H7 (cell line): ENCODE measurements at regions not wholly inside any gene's neighbourhood (a gene's known extent, or its start where the extent isn't known, plus 50 kb on each side); places are given as distances from the start of the nearest gene placed in this dataset.
A peak's percentile ranks its signal among the peaks of the same experiment; 100 is the strongest.

ENCODE experiments used
- DNase-seq: peaks from one replicate; pipeline ENCODE4 v3.0.0; 2012
- H3K27me3 ChIP-seq: 2 replicates; pipeline ENCODE4 v1.6.0; 2011; ENCODE audit warnings: mild to moderate bottlenecking, low read length; ENCODE audit not compliant: control insufficient read depth, insufficient read depth
- H3K36me3 ChIP-seq: replicated peaks from 2 replicates; pipeline ENCODE4 v1.5.1; 2011; ENCODE audit warnings: low read length; ENCODE audit not compliant: control insufficient read depth, insufficient read depth
- H3K4me3 ChIP-seq: 2 replicates; pipeline ENCODE4 v1.5.1; 2011; ENCODE audit warnings: low read depth, mild to moderate bottlenecking, control low read depth, low read length, moderate library complexity; ENCODE audit not compliant: insufficient read depth

- H3K27me3 ChIP-seq, result no peaks in the 10 kb centered on the region
- no peak for DNase-seq
- no peaks in the 10 kb centered on the region for H3K36me3 ChIP-seq
- H3K4me3 ChIP-seq, result no peak overlapping the region
Observed at GRCh38 chr12:107144441-107144840, 51.1 kb upstream of the CRY1 start.

GRCh38 chr12:107144990-107145389 lies 51.6 kb upstream of the CRY1 start:
- H3K36me3 ChIP-seq, result no peaks in the 10 kb centered on the region
- DNase-seq, result peak; percentile 13
- no peak overlapping the region for H3K4me3 ChIP-seq
- H3K27me3 ChIP-seq, result no peaks in the 10 kb centered on the region

GRCh38 chr12:107145397-107145796 lies 52.0 kb upstream of the CRY1 start:
- Histone ChIP-seq H3K36me3 (no peaks in the 10 kb centered on the region), H3K27me3 (no peaks in the 10 kb centered on the region), H3K4me3 (no peak overlapping the region)
- no peak for DNase-seq

GRCh38 chr12:107148107-107148506 lies 54.8 kb upstream of the CRY1 start:
- H3K36me3 ChIP-seq, result no peaks in the 10 kb centered on the region
- no peaks in the 10 kb centered on the region for H3K27me3 ChIP-seq
- DNase-seq, result no peak
- no peak overlapping the region for H3K4me3 ChIP-seq

- no peaks in the 10 kb centered on the region for H3K27me3 ChIP-seq
- H3K4me3 ChIP-seq, result no peak overlapping the region
- no peaks in the 10 kb centered on the region for H3K36me3 ChIP-seq
- DNase-seq, result no peak
Observed at GRCh38 chr12:107152315-107152714, 59.0 kb upstream of the CRY1 start.

GRCh38 chr12:107159384-107159900 lies 66.1 kb upstream of the CRY1 start:
- DNase-seq, result peak; percentile 10
- no peaks in the 10 kb centered on the region for H3K27me3 ChIP-seq
- no peaks in the 10 kb centered on the region for H3K36me3 ChIP-seq
- H3K4me3 ChIP-seq, result no peak overlapping the region

GRCh38 chr12:107163413-107163812 lies 70.1 kb upstream of the CRY1 start:
- Histone ChIP-seq H3K27me3 (no peaks in the 10 kb centered on the region), H3K4me3 (no peak overlapping the region), H3K36me3 (no peaks in the 10 kb centered on the region)
- DNase-seq, result no peak

- Histone ChIP-seq H3K36me3 (no peaks in the 10 kb centered on the region), H3K27me3 (no peaks in the 10 kb centered on the region), H3K4me3 (no peak overlapping the region)
- no peak for DNase-seq
Observed at GRCh38 chr12:107164392-107164791, 71.0 kb upstream of the CRY1 start.

- Histone ChIP-seq H3K36me3 (no peaks in the 10 kb centered on the region), H3K27me3 (no peaks in the 10 kb centered on the region)
- DNase-seq, result no peak
Observed at GRCh38 chr12:107165581-107165980, 72.2 kb upstream of the CRY1 start.

GRCh38 chr12:107167756-107168155 lies 74.4 kb upstream of the CRY1 start:
- Histone ChIP-seq H3K27me3 (no peaks in the 10 kb centered on the region), H3K36me3 (no peaks in the 10 kb centered on the region), H3K4me3 (no peak overlapping the region)
- DNase-seq, result no peak

More at GRCh38 chr12:107165581-107165980, 72.2 kb upstream of the CRY1 start:
- no peak overlapping the region for H3K4me3 ChIP-seq

- Histone ChIP-seq H3K4me3 (no peak overlapping the region), H3K36me3 (no peaks in the 10 kb centered on the region), H3K27me3 (no peaks in the 10 kb centered on the region)
- DNase-seq, result no peak
Observed at GRCh38 chr12:107169200-107169599, 75.9 kb upstream of the CRY1 start.

- no peak for DNase-seq
- Histone ChIP-seq H3K27me3 (no peaks in the 10 kb centered on the region), H3K36me3 (no peaks in the 10 kb centered on the region), H3K4me3 (no peak overlapping the region)
Observed at GRCh38 chr12:107178776-107179175, 85.4 kb upstream of the CRY1 start.

GRCh38 chr12:107179871-107180270 lies 86.5 kb upstream of the CRY1 start:
- Histone ChIP-seq H3K4me3 (no peak overlapping the region), H3K36me3 (no peaks in the 10 kb centered on the region), H3K27me3 (no peaks in the 10 kb centered on the region)
- no peak for DNase-seq

GRCh38 chr12:107180272-107180671 lies 86.9 kb upstream of the CRY1 start:
- no peaks in the 10 kb centered on the region for H3K27me3 ChIP-seq
- no peaks in the 10 kb centered on the region for H3K36me3 ChIP-seq
- no peak overlapping the region for H3K4me3 ChIP-seq
- no peak for DNase-seq

- Histone ChIP-seq H3K36me3 (no peaks in the 10 kb centered on the region), H3K27me3 (no peaks in the 10 kb centered on the region), H3K4me3 (no peak overlapping the region)
- DNase-seq, result no peak
Observed at GRCh38 chr12:107184359-107184930, 91.1 kb upstream of the CRY1 start.

- no peak overlapping the region for H3K4me3 ChIP-seq
- no peaks in the 10 kb centered on the region for H3K36me3 ChIP-seq
- H3K27me3 ChIP-seq, result no peaks in the 10 kb centered on the region
- no peak for DNase-seq
Observed at GRCh38 chr12:107196681-107197080, 103.3 kb upstream of the CRY1 start.
